Liver (tissue), 7 donors: ENCODE measurements at regions not wholly inside any gene's neighbourhood (a gene's known extent, or its start where the extent isn't known, plus 50 kb on each side); places are given as distances from the start of the nearest gene placed in this dataset.

Source experiments
- DNase-seq: peaks from one replicate; pipeline ENCODE4 v3.0.0-alpha.2; 2017; ENCODE audit warnings: low spot score
- H3K27ac ChIP-seq, 2 donors: one replicate each; pipeline ENCODE4 v1.7.0; 2013; ENCODE audit warnings: inconsistent platforms in 2 of 2, low read length in 2 of 2, control low read depth in 1 of 2, low read depth in 1 of 2, mild to moderate bottlenecking in 1 of 2
- H3K27me3 ChIP-seq, 4 donors: one replicate each; pipeline versions ENCODE4 v1.6.1 to v1.7.0; 2013; ENCODE audit warnings: low read length in 3 of 4, inconsistent platforms in 1 of 4, mild to moderate bottlenecking in 1 of 4, moderate library complexity in 1 of 4; ENCODE audit not compliant: control insufficient read depth in 4 of 4, insufficient read depth in 4 of 4
- H3K36me3 ChIP-seq, 4 donors: one replicate each; pipeline versions ENCODE4 v1.6.1 to v1.7.0; 2013; ENCODE audit warnings: low read length in 3 of 4, mild to moderate bottlenecking in 3 of 4, low read depth in 1 of 4, moderate library complexity in 1 of 4; ENCODE audit not compliant: control insufficient read depth in 4 of 4, insufficient read depth in 3 of 4
- H3K4me1 ChIP-seq, 4 donors: one replicate each; pipeline versions ENCODE4 v1.6.1 to v1.7.0; 2013; ENCODE audit warnings: low read length in 3 of 4, mild to moderate bottlenecking in 3 of 4, moderate library complexity in 1 of 4; ENCODE audit not compliant: control insufficient read depth in 4 of 4, insufficient read depth in 4 of 4
- H3K4me3 ChIP-seq, 3 donors: one replicate each; pipeline versions ENCODE4 v1.6.1 to v1.7.0; 2013; ENCODE audit warnings: low read length in 3 of 3, control low read depth in 1 of 3, low read depth in 1 of 3, mild to moderate bottlenecking in 1 of 3
- H3K9ac ChIP-seq, 2 donors: one replicate each; pipeline ENCODE4 v1.7.0; 2013; ENCODE audit warnings: low read length in 2 of 2, mild to moderate bottlenecking in 2 of 2, moderate library complexity in 2 of 2, control low read depth in 1 of 2, low read depth in 1 of 2
- H3K9me3 ChIP-seq, 4 donors: one replicate each; pipeline versions ENCODE4 v1.6.1 to v1.7.0; 2013; ENCODE audit warnings: low read length in 3 of 4; ENCODE audit not compliant: control insufficient read depth in 4 of 4
- FOXA1 ChIP-seq: IDR thresholded peaks from 2 replicates; pipeline ENCODE4 v1.6.1; 2016; ENCODE audit warnings: antibody characterized with exemption
- GABPA ChIP-seq, 2 donors: IDR thresholded peaks in 1 of 2; conservative IDR thresholded peaks in 1 of 2; 2 replicates each; pipeline ENCODE4 v1.6.1; 2016; ENCODE audit warnings: antibody characterized with exemption in 2 of 2, mild to moderate bottlenecking in 1 of 2, moderate library complexity in 1 of 2
- HNF4A ChIP-seq, 2 donors: conservative IDR thresholded peaks; 2 replicates each; pipeline ENCODE4 v1.6.1; 2016; ENCODE audit warnings: antibody characterized with exemption in 2 of 2, mild to moderate bottlenecking in 2 of 2
- HNF4G ChIP-seq: IDR thresholded peaks from 2 replicates; pipeline ENCODE4 v1.6.1; 2016; ENCODE audit warnings: antibody characterized with exemption
- NR2F2 ChIP-seq: IDR thresholded peaks from 2 replicates; pipeline ENCODE4 v1.6.1; 2016; ENCODE audit warnings: antibody characterized with exemption
- RAD21 ChIP-seq, 2 donors: IDR thresholded peaks; 2 replicates each; pipeline ENCODE4 v1.6.1; 2016; ENCODE audit warnings: antibody characterized with exemption in 2 of 2, mild to moderate bottlenecking in 2 of 2
- SP1 ChIP-seq: IDR thresholded peaks from 2 replicates; pipeline ENCODE4 v1.6.1; 2018; ENCODE audit warnings: antibody characterized with exemption, mild to moderate bottlenecking
- TAF1 ChIP-seq: conservative IDR thresholded peaks from 2 replicates; pipeline ENCODE4 v1.6.1; 2016; ENCODE audit warnings: antibody characterized with exemption, mild to moderate bottlenecking
- YY1 ChIP-seq: IDR thresholded peaks from 2 replicates; pipeline ENCODE4 v1.6.1; 2016; ENCODE audit warnings: antibody characterized with exemption, mild to moderate bottlenecking
- WGBS: extraction: QIAGEN DNeasy Blood & Tissue Kit; methylation state at CpG from one replicate; pipeline ENCODE4 v1.1.7; 2013; 5-methylcytosine and 5-hydroxymethylcytosine counted together
- TF ChIP-seq, protein P1 (sequence below): IDR thresholded peaks from 2 replicates; pipeline ENCODE4 v1.6.1; 2016; ENCODE audit warnings: antibody characterized with exemption, mild to moderate bottlenecking
- TF ChIP-seq, protein P2 (sequence below): IDR thresholded peaks from 2 replicates; pipeline ENCODE4 v1.6.1; 2016; ENCODE audit warnings: antibody characterized with exemption
- TF ChIP-seq, protein P3 (sequence below): IDR thresholded peaks from 2 replicates; pipeline ENCODE4 v1.6.1; 2016; ENCODE audit warnings: antibody characterized with exemption
- TF ChIP-seq, protein P4 (sequence below): IDR thresholded peaks from 2 replicates; pipeline ENCODE4 v1.6.1; 2016; ENCODE audit warnings: antibody characterized with exemption
- donor health status: healthy.
- donor health status: healthy.
- donor health status: healthy.
- donor health status: healthy.

DNA sequence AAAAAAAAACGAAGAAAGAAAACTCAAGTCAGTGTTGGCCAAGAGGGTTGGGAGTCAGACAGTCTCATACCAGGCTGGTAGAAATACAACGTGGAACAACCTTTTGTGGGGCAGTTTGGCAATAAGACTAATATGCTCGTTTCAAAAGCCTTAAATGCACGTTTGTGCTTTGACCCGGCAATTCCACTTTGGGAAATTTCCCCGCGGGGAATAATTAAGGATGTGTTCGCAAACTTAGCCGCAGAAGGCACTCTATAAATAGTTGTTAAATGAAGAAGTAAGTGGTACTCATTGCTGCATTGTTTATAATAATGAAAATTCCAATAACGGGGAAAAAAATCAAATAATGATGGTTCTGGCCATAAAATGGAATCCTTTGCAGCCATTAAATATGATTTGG lies 664.8 kb upstream of the EEF2KMT start (continued):
- TF ChIP-seq, protein P1, sequence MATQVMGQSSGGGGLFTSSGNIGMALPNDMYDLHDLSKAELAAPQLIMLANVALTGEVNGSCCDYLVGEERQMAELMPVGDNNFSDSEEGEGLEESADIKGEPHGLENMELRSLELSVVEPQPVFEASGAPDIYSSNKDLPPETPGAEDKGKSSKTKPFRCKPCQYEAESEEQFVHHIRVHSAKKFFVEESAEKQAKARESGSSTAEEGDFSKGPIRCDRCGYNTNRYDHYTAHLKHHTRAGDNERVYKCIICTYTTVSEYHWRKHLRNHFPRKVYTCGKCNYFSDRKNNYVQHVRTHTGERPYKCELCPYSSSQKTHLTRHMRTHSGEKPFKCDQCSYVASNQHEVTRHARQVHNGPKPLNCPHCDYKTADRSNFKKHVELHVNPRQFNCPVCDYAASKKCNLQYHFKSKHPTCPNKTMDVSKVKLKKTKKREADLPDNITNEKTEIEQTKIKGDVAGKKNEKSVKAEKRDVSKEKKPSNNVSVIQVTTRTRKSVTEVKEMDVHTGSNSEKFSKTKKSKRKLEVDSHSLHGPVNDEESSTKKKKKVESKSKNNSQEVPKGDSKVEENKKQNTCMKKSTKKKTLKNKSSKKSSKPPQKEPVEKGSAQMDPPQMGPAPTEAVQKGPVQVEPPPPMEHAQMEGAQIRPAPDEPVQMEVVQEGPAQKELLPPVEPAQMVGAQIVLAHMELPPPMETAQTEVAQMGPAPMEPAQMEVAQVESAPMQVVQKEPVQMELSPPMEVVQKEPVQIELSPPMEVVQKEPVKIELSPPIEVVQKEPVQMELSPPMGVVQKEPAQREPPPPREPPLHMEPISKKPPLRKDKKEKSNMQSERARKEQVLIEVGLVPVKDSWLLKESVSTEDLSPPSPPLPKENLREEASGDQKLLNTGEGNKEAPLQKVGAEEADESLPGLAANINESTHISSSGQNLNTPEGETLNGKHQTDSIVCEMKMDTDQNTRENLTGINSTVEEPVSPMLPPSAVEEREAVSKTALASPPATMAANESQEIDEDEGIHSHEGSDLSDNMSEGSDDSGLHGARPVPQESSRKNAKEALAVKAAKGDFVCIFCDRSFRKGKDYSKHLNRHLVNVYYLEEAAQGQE, result no peak
- no peak for TF ChIP-seq FOXA1
- TF ChIP-seq, protein P2, sequence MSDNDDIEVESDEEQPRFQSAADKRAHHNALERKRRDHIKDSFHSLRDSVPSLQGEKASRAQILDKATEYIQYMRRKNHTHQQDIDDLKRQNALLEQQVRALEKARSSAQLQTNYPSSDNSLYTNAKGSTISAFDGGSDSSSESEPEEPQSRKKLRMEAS, result no peak
- TF ChIP-seq, protein P3, sequence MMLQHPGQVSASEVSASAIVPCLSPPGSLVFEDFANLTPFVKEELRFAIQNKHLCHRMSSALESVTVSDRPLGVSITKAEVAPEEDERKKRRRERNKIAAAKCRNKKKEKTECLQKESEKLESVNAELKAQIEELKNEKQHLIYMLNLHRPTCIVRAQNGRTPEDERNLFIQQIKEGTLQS, result no peak

DNA sequence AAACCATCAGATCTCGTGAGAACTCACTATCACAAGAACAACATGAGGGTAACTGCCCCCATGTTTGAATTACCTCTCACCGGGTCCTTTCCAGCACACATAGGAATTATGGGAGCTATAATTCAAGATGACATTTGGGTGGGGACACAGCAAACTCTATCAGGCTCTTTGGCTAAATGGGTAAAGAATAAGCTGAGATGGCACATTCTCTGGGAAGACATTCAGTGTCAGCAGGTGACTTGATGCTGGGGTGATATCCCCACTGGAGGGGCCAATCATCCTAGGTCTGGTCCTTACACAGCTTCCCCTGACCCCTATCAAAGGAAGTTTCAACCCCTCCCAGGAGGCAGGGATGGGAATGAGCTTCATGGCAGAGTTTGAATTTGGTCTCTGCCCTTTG lies 664.0 kb upstream of the EEF2KMT start:
- no peak overlapping the region for H3K9ac ChIP-seq
- no peak overlapping the region for H3K4me3 ChIP-seq
- peaks cover 0 to 3% (median 0%) of the 10 kb centered on the region in 4 donors for H3K9me3 ChIP-seq
- 69% methylated on average over 2 of the region's 2 CpGs for WGBS
- no peak for DNase-seq
- no peak overlapping the region for H3K27ac ChIP-seq
- H3K4me1 ChIP-seq, result no peaks in the 10 kb centered on the region
- H3K36me3 ChIP-seq, result no peaks in the 10 kb centered on the region
- no peaks in the 10 kb centered on the region for H3K27me3 ChIP-seq
- TF ChIP-seq, protein P4, sequence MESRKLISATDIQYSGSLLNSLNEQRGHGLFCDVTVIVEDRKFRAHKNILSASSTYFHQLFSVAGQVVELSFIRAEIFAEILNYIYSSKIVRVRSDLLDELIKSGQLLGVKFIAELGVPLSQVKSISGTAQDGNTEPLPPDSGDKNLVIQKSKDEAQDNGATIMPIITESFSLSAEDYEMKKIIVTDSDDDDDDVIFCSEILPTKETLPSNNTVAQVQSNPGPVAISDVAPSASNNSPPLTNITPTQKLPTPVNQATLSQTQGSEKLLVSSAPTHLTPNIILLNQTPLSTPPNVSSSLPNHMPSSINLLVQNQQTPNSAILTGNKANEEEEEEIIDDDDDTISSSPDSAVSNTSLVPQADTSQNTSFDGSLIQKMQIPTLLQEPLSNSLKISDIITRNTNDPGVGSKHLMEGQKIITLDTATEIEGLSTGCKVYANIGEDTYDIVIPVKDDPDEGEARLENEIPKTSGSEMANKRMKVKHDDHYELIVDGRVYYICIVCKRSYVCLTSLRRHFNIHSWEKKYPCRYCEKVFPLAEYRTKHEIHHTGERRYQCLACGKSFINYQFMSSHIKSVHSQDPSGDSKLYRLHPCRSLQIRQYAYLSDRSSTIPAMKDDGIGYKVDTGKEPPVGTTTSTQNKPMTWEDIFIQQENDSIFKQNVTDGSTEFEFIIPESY, result no peak
- TF ChIP-seq HNF4A (conservative IDR thresholded peaks at IDR 0.05), result no peak
- TF ChIP-seq RAD21 (IDR thresholded peaks at IDR 0.05), result no peak
- TF ChIP-seq SP1, result no peak
- TF ChIP-seq, protein P3, result no peak
- no peak for TF ChIP-seq HNF4G
- no peak for TF ChIP-seq TAF1
- no peak for TF ChIP-seq FOXA1
- TF ChIP-seq, protein P2, result no peak
- no peak for TF ChIP-seq GABPA (IDR thresholded peaks at IDR 0.05 in 1 of 2, conservative IDR thresholded peaks at IDR 0.05 in 1 of 2)
- TF ChIP-seq NR2F2, result no peak
- TF ChIP-seq YY1, result no peak
- TF ChIP-seq, protein P1, result no peak
